ENCODE measurements at regions not wholly inside any gene's neighbourhood (a gene's known extent, or its start where the extent isn't known, plus 50 kb on each side); places are given as distances from the start of the nearest gene placed in this dataset.
"Not testable (repeated sequence)": the region's sequence is repeated elsewhere in the genome, so short reads cannot be mapped to it uniquely, and the experiment has no call there.

GRCh38 chr22:47543447-47543846 is 781.0 kb downstream of the TBC1D22A start:
- DNase-seq (ENCODE audit: low read depth), result no peak

- no peak for DNase-seq (ENCODE audit: low read depth)
Observed at GRCh38 chr22:47540011-47540410, 777.6 kb downstream of the TBC1D22A start.

GRCh38 chr22:47539374-47539773 is 776.9 kb downstream of the TBC1D22A start:
- DNase-seq (ENCODE audit: low read depth), result no peak

- no peak for DNase-seq (ENCODE audit: low read depth)
Observed at GRCh38 chr22:47535681-47536080, 773.2 kb downstream of the TBC1D22A start.

- DNase-seq (ENCODE audit: low read depth), result no peak
Observed at GRCh38 chr22:47534804-47535410, 772.5 kb downstream of the TBC1D22A start.

- no peak for DNase-seq (ENCODE audit: low read depth)
Observed at GRCh38 chr22:47533961-47534803, 771.7 kb downstream of the TBC1D22A start.

GRCh38 chr22:47517062-47517461 is 754.6 kb downstream of the TBC1D22A start:
- no peak for DNase-seq (ENCODE audit: low read depth)

GRCh38 chr22:47515384-47516125 is 753.1 kb downstream of the TBC1D22A start:
- no peak for DNase-seq (ENCODE audit: low read depth)

- DNase-seq (ENCODE audit: low read depth), result no peak
Observed at GRCh38 chr22:47512617-47513016, 750.2 kb downstream of the TBC1D22A start.

- DNase-seq (ENCODE audit: low read depth), result no peak
Observed at GRCh38 chr22:47504962-47505361, 742.5 kb downstream of the TBC1D22A start.

GRCh38 chr22:47498969-47499495 is 736.6 kb downstream of the TBC1D22A start:
- DNase-seq (ENCODE audit: low read depth), result no peak

- DNase-seq (ENCODE audit: low read depth), result no peak
Observed at GRCh38 chr22:47497666-47498065, 735.2 kb downstream of the TBC1D22A start.

- DNase-seq (ENCODE audit: low read depth), result no peak
Observed at GRCh38 chr22:47495110-47495509, 732.7 kb downstream of the TBC1D22A start.

- DNase-seq (ENCODE audit: low read depth), result not testable (repeated sequence)
Observed at GRCh38 chr22:47488131-47488530, 725.7 kb downstream of the TBC1D22A start.

- no peak for DNase-seq (ENCODE audit: low read depth)
Observed at GRCh38 chr22:47486569-47487312, 724.3 kb downstream of the TBC1D22A start.

GRCh38 chr22:47484960-47485569 is 722.6 kb downstream of the TBC1D22A start:
- DNase-seq (ENCODE audit: low read depth), result no peak

- DNase-seq (ENCODE audit: low read depth), result no peak
Observed at GRCh38 chr22:47476231-47476630, 713.8 kb downstream of the TBC1D22A start.

GRCh38 chr22:47474895-47475294 is 712.4 kb downstream of the TBC1D22A start:
- DNase-seq (ENCODE audit: low read depth), result no peak

GRCh38 chr22:47474464-47474863 is 712.0 kb downstream of the TBC1D22A start:
- DNase-seq (ENCODE audit: low read depth), result no peak

- DNase-seq (ENCODE audit: low read depth), result no peak
Observed at GRCh38 chr22:47472636-47473035, 710.2 kb downstream of the TBC1D22A start.

- DNase-seq (ENCODE audit: low read depth), result no peak
Observed at GRCh38 chr22:47471406-47471805, 709.0 kb downstream of the TBC1D22A start.
